Coronary artery (tissue), 2 donors: ENCODE measurements at regions not wholly inside any gene's neighbourhood (a gene's known extent, or its start where the extent isn't known, plus 50 kb on each side); places are given as distances from the start of the nearest gene placed in this dataset.

Experiments used
- DNase-seq: peaks from one replicate; pipeline ENCODE4 v3.0.0-alpha.2; 2017; ENCODE audit warnings: low spot score
- H3K27ac ChIP-seq, 2 donors: fragments of 200-600 bp; sonication (generic); one replicate each; pipeline ENCODE4 v1.5.1; 2016 to 2019
- H3K4me3 ChIP-seq: fragments of 200-600 bp; sonication (generic); 2 replicates; pipeline ENCODE4 v1.5.1; 2016; ENCODE audit warnings: mild to moderate bottlenecking, moderate library complexity
- CTCF ChIP-seq: fragments of 200-600 bp; sonication (generic); IDR thresholded peaks from one replicate; pipeline ENCODE4 v1.5.1; 2019; ENCODE audit warnings: antibody characterized with exemption

- no peak for DNase-seq
- no peak overlapping the region for H3K4me3 ChIP-seq
- no peak overlapping the region for H3K27ac ChIP-seq
- no peak for TF ChIP-seq CTCF
These were observed 188.1 kb downstream of the IPO8 start for GRCh38 chr12:30507576-30507975.

- no peak for DNase-seq
- Histone ChIP-seq H3K27ac (no peak overlapping the region), H3K4me3 (no peak overlapping the region)
- no peak for TF ChIP-seq CTCF
These were observed 189.3 kb downstream of the IPO8 start for GRCh38 chr12:30506411-30506810.

GRCh38 chr12:30501718-30502117 lies 194.0 kb downstream of the IPO8 start:
- H3K4me3 ChIP-seq = no peak overlapping the region
- no peak overlapping the region for H3K27ac ChIP-seq
- TF ChIP-seq CTCF = no peak
- no peak for DNase-seq

GRCh38 chr12:30500532-30500931 lies 195.1 kb downstream of the IPO8 start:
- Histone ChIP-seq H3K27ac (no peak overlapping the region), H3K4me3 (no peak overlapping the region)
- no peak for DNase-seq
- TF ChIP-seq CTCF = no peak

GRCh38 chr12:30485230-30485890 lies 210.3 kb downstream of the IPO8 start:
- DNase-seq = no peak
- Histone ChIP-seq H3K27ac (no peak overlapping the region), H3K4me3 (no peak overlapping the region)
- no peak for TF ChIP-seq CTCF

GRCh38 chr12:30484658-30485057 lies 211.0 kb downstream of the IPO8 start:
- Histone ChIP-seq H3K27ac (no peak overlapping the region), H3K4me3 (no peak overlapping the region)
- no peak for DNase-seq
- no peak for TF ChIP-seq CTCF

- no peak for TF ChIP-seq CTCF
- Histone ChIP-seq H3K4me3 (no peak overlapping the region), H3K27ac (no peak overlapping the region)
- no peak for DNase-seq
These were observed 213.0 kb downstream of the IPO8 start for GRCh38 chr12:30482650-30483049.
